Bronchial epithelial cell (primary cell): ENCODE measurements at regions not wholly inside any gene's neighbourhood (a gene's known extent, or its start where the extent isn't known, plus 50 kb on each side); places are given as distances from the start of the nearest gene placed in this dataset.

Experiments used
- DNase-seq: peaks from one replicate; pipeline ENCODE4 v3.0.0-alpha.2; 2010; ENCODE audit warnings: low read depth
- FAIRE-seq: peaks from 2 replicates; lab custom pipeline; 2011; peaks lifted over from hg19 to GRCh38; lab: Jason Lieb, UNC
- H3K27me3 ChIP-seq: 2 replicates; pipeline ENCODE4 v1.5.1; 2011; ENCODE audit warnings: low read length; ENCODE audit not compliant: control insufficient read depth, insufficient read depth
- H3K36me3 ChIP-seq: 2 replicates; pipeline ENCODE4 v1.5.1; 2011; ENCODE audit warnings: low read length; ENCODE audit not compliant: control insufficient read depth, insufficient read depth
- H3K4me3 ChIP-seq: 2 replicates; pipeline ENCODE4 v1.5.1; 2011; ENCODE audit warnings: mild to moderate bottlenecking, low read depth, low read length, control low read depth
- TF ChIP-seq, protein P1 (sequence below): IDR thresholded peaks from 2 replicates; pipeline ENCODE4 v1.5.1; 2011; ENCODE audit warnings: mild to moderate bottlenecking, moderate library complexity, low read length, control low read depth, inconsistent platforms; ENCODE audit not compliant: insufficient read depth, severe bottlenecking

DNA sequence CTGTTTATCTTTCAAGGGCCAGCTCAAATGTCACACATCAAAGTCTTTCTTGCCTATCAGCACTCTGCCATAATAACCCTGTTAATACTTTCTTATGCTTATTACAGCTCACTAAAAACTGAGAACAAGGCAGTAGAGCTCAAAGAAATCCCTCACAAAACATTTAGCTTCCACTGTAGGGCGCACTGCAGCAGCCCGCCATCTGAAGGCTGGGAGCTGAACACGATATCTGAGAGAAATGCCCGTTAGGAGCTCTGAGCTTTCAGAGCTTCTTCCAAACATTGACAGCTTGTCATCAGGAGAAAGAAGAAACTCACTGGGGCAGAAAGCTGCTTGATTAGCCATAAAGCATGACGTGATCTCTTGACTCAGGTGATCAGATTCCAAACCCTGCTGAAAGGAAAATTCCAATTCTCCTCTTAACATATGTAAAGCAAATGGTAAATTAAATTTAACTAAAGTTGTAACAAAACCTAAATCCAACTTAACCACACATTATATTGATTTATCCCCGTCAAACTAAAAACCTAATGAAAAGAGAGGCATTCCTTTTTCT lies 175.7 kb downstream of the C12orf50 start:
- DNase-seq, result no peak
- H3K27me3 ChIP-seq, result no peaks in the 10 kb centered on the region
- TF ChIP-seq, protein P1, sequence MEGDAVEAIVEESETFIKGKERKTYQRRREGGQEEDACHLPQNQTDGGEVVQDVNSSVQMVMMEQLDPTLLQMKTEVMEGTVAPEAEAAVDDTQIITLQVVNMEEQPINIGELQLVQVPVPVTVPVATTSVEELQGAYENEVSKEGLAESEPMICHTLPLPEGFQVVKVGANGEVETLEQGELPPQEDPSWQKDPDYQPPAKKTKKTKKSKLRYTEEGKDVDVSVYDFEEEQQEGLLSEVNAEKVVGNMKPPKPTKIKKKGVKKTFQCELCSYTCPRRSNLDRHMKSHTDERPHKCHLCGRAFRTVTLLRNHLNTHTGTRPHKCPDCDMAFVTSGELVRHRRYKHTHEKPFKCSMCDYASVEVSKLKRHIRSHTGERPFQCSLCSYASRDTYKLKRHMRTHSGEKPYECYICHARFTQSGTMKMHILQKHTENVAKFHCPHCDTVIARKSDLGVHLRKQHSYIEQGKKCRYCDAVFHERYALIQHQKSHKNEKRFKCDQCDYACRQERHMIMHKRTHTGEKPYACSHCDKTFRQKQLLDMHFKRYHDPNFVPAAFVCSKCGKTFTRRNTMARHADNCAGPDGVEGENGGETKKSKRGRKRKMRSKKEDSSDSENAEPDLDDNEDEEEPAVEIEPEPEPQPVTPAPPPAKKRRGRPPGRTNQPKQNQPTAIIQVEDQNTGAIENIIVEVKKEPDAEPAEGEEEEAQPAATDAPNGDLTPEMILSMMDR, result no peak
- no peak for FAIRE-seq
- H3K4me3 ChIP-seq, result no peak overlapping the region
- H3K36me3 ChIP-seq, result no peaks in the 10 kb centered on the region

DNA sequence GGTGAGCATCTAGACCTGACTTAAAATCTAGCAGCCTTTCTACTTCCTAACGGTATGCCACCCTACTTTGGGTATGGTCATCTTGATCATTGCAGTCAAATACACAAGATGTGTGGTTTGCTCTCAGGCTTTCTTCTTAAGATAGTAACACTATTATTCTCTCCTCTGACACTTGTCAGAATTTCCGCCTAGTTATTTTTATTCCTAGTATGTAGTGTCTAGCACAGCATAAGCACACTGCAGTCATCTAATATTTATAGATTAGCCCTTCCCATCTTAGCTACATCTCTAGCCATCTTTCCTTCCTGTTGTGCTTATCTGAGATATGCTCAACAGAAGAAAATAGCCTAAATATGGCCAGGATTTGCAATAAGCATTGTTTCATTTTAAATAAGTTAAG lies 180.1 kb downstream of the C12orf50 start:
- TF ChIP-seq, protein P1, result no peak
- FAIRE-seq (no peak), DNase-seq (no peak)
- H3K27me3 ChIP-seq, result no peaks in the 10 kb centered on the region
- H3K36me3 ChIP-seq, result no peaks in the 10 kb centered on the region
- H3K4me3 ChIP-seq, result no peak overlapping the region

DNA sequence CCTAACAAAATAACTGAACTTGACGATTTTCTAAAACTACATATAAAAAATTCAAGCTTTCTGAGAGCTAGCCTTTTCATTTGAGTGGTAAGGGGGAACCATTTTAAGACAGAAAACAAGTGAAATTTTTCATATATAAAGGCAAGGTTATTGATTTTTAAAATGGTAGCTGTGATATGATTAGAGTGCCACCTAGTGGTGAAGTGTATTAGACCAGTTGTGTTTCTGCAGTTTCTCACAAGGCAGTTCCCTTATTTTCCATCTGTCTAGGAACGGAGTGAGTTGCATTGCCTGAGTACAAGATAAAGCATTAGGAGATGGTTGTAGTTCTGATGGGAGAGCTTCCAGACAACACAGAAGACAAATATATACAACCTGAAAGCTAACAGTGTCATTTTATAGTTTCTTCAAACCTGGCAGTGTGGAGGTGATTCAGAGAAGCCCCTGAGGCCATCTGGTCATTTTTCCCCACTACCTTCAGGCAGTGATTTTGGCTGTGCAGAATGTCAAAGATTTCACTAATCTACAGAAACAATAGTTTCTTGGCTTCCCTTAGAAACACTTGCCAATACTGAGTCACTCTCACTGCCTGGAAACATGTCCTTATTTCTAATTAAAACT lies 180.8 kb downstream of the C12orf50 start:
- FAIRE-seq, result no peak

DNA sequence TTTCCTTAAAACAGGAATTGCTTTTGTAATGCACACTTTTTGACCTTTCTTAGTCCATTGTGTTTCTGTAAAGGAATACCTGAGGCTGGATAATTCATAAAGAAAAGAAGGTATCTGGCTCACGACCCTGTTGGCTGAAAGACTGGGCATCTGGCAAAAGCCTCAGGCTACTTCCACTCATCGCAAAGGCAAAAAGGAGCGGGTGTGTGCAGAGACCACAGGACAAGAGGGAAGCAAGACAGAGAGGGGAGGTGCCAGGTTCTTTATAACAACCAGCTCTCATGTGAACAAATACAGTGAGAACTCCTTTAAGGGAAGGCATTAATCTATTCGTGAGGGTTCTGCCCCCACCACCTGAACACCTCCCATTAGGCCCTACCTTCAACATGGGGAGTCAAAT lies 182.1 kb downstream of the C12orf50 start:
- no peaks in the 10 kb centered on the region for H3K27me3 ChIP-seq
- FAIRE-seq (no peak), DNase-seq (no peak)
- H3K4me3 ChIP-seq, result no peak overlapping the region
- TF ChIP-seq, protein P1, result no peak
- H3K36me3 ChIP-seq, result no peaks in the 10 kb centered on the region

More for the DNA sequence above, 180.8 kb downstream of the C12orf50 start:
- H3K36me3 ChIP-seq, result no peaks in the 10 kb centered on the region
- H3K4me3 ChIP-seq, result no peak overlapping the region
- peak; percentile 61 for DNase-seq
- no peaks in the 10 kb centered on the region for H3K27me3 ChIP-seq
- TF ChIP-seq, protein P1, result peak; percentile 70

DNA sequence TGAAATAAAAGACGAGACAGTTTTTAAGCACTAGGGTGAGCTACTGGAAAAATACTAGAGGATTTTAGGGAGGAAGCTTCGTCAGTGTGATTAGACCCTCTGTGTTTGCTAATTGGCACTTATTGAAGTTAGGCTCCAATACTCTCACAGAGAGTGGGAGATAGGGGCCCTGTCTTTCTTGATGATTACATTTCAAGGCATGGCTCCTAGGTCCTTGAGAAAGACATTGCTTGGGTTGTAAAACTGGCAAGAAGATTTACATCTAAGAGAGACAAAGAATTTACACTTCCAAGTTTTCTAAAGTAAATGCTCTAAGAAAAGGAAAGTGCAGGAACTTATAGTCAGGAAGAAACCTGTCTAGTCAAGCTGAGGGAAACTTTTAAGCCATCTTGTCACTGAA lies 183.2 kb downstream of the C12orf50 start:
- no peak for FAIRE-seq

More for the DNA sequence above, 183.2 kb downstream of the C12orf50 start:
- no peak overlapping the region for H3K4me3 ChIP-seq
- TF ChIP-seq, protein P1, result no peak
- no peak for DNase-seq
- H3K27me3 ChIP-seq, result no peaks in the 10 kb centered on the region
- H3K36me3 ChIP-seq, result no peaks in the 10 kb centered on the region
